A549 (cell line): ENCODE measurements at regions not wholly inside any gene's neighbourhood (a gene's known extent, or its start where the extent isn't known, plus 50 kb on each side); places are given as distances from the start of the nearest gene placed in this dataset.

Source experiments
- ATAC-seq, 2 experiments: fragments of 200-7000 bp in 1 of 2; fragments of >200 bp in 1 of 2; cut with Nextera tagmentation in 1 of 2; cut with Tn5 transposase in 1 of 2; 3 replicates each; pipeline versions ENCODE4 v1.8.0 to v1.9.1; 2018 to 2020; ENCODE audit warnings: mild to moderate bottlenecking in 1 of 2, moderate library complexity in 1 of 2
- CTCF ChIA-PET: fragments of 300-600 bp; sonication (Branson Sonifier 250); formaldehyde crosslinking; extraction: SDS; loops from one replicate; lab custom pipeline; 2021; ENCODE audit warnings: antibody characterized with exemption, inconsistent platforms; lab: Yijun Ruan, JAX
- POLR2A ChIA-PET: fragments of 350-600 bp; formaldehyde crosslinking; extraction: SDS; loops from one replicate; lab custom pipeline; 2021; ENCODE audit warnings: antibody characterized with exemption, inconsistent platforms; lab: Yijun Ruan, JAX
- DNase-seq, 2 experiments: peaks; one replicate each; pipeline versions ENCODE4 v3.0.0 to v3.0.0-alpha.2; 2011 to 2016; ENCODE audit warnings: low read depth in 1 of 2, low spot score in 1 of 2
- FAIRE-seq: peaks from 2 replicates; lab custom pipeline; 2011; peaks lifted over from hg19 to GRCh38; lab: Jason Lieb, UNC
- H3K27ac ChIP-seq, 2 experiments: fragments of >200 bp; sonication (Bioruptor Twin); formaldehyde crosslinking; 3 replicates each; pipeline ENCODE4 v1.5.1; 2016 to 2017
- H3K4me1 ChIP-seq: fragments of >200 bp; sonication (Bioruptor Twin); formaldehyde crosslinking; 3 replicates; pipeline ENCODE4 v1.6.1; 2016
- H3K4me2 ChIP-seq: fragments of >200 bp; sonication (Bioruptor Twin); formaldehyde crosslinking; 3 replicates; pipeline ENCODE4 v1.6.1; 2016
- H3K4me3 ChIP-seq: fragments of >200 bp; sonication (Bioruptor Twin); formaldehyde crosslinking; 3 replicates; pipeline ENCODE4 v1.5.1; 2016
- H3K9me3 ChIP-seq: fragments of >200 bp; sonication (Bioruptor Twin); formaldehyde crosslinking; 3 replicates; pipeline ENCODE4 v1.6.1; 2016
- BHLHE40 ChIP-seq: IDR thresholded peaks from 2 replicates; pipeline ENCODE4 v1.6.1; 2012; ENCODE audit warnings: low read depth, low read length, inconsistent platforms
- CEBPB ChIP-seq, 2 experiments: fragments of >200 bp in 1 of 2; sonication (Bioruptor Twin) in 1 of 2; formaldehyde crosslinking in 1 of 2; IDR thresholded peaks; 2 replicates each; pipeline ENCODE4 v1.6.1; 2012 to 2016
- FOSL2 ChIP-seq, 2 experiments: fragments of 450-650 bp in 1 of 2; fragments of >200 bp in 1 of 2; sonication (Bioruptor Twin) in 1 of 2; formaldehyde crosslinking; IDR thresholded peaks; 2 replicates each; pipeline versions ENCODE4 v1.5.0 to v1.6.1; 2016 to 2020; ENCODE audit warnings: mild to moderate bottlenecking in 1 of 2, moderate library complexity in 1 of 2
- GATA3 ChIP-seq: IDR thresholded peaks from 2 replicates; pipeline ENCODE4 v1.6.1; 2012; ENCODE audit warnings: borderline replicate concordance
- HEYL ChIP-seq: fragments of 250-450 bp; sonication (Bioruptor Pico); IDR thresholded peaks from 2 replicates; pipeline ENCODE4 v1.8.0; 2021; ENCODE audit warnings: mild to moderate bottlenecking, moderate library complexity
- HOXA7 ChIP-seq: fragments of 250-450 bp; sonication (Bioruptor Pico); IDR thresholded peaks from 2 replicates; pipeline ENCODE4 v1.5.0; 2020; ENCODE audit warnings: mild to moderate bottlenecking, moderate library complexity
- MAFK ChIP-seq: fragments of 450-650 bp; IDR thresholded peaks from 2 replicates; pipeline ENCODE4 v1.6.1; 2014; ENCODE audit not compliant: partially characterized antibody
- MYC ChIP-seq: IDR thresholded peaks from 2 replicates; pipeline ENCODE4 v1.6.1; 2012; ENCODE audit warnings: mild to moderate bottlenecking, inconsistent platforms, low read length, improper control_type of control experiment, borderline replicate concordance
- NR3C1 ChIP-seq: fragments of >200 bp; sonication (Bioruptor Twin); formaldehyde crosslinking; IDR thresholded peaks from 3 replicates; pipeline ENCODE4 v1.6.1; 2017
- POLR2A ChIP-seq: IDR thresholded peaks from 2 replicates; pipeline ENCODE4 v1.6.1; 2012; ENCODE audit warnings: mild to moderate bottlenecking, low read length
- RARB ChIP-seq: fragments of 250-450 bp; sonication (Bioruptor Pico); IDR thresholded peaks from 2 replicates; pipeline ENCODE4 v1.8.0; 2021; ENCODE audit warnings: mild to moderate bottlenecking, moderate library complexity
- RCOR1 ChIP-seq: fragments of 150-350 bp; IDR thresholded peaks from 2 replicates; pipeline ENCODE4 v1.6.1; 2014; ENCODE audit warnings: antibody characterized with exemption, low read length, low read depth
- TP53 ChIP-seq: fragments of 250-450 bp; sonication (Bioruptor Pico); IDR thresholded peaks from 2 replicates; pipeline ENCODE4 v1.5.0; 2021; ENCODE audit warnings: mild to moderate bottlenecking, moderate library complexity
- ZNF302 ChIP-seq: fragments of 250-450 bp; sonication (Bioruptor Pico); IDR thresholded peaks from 2 replicates; pipeline ENCODE4 v1.9.0; 2021; ENCODE audit warnings: inconsistent platforms, mild to moderate bottlenecking, moderate library complexity
- WGBS: methylation state at CpG from one replicate; pipeline ENCODE4 v1.1.6; 2017; ENCODE audit errors: missing lambda C conversion rate; 5-methylcytosine and 5-hydroxymethylcytosine counted together
- TF ChIP-seq, protein P1 (sequence below): fragments of 450-650 bp; IDR thresholded peaks from 2 replicates; pipeline ENCODE4 v1.6.1; 2014; ENCODE audit warnings: antibody characterized with exemption
- TF ChIP-seq, protein P2 (sequence below): fragments of 250-450 bp; sonication (Bioruptor Pico); IDR thresholded peaks from 2 replicates; pipeline ENCODE4 v1.5.0; 2021; ENCODE audit warnings: mild to moderate bottlenecking, moderate library complexity, borderline replicate concordance
- TF ChIP-seq, protein P3 (sequence below): fragments of 250-450 bp; sonication (Bioruptor Pico); IDR thresholded peaks from 2 replicates; pipeline ENCODE4 v1.5.0; 2020; ENCODE audit warnings: low read depth, mild to moderate bottlenecking, moderate library complexity
- TF ChIP-seq, protein P4 (sequence below): fragments of >200 bp; sonication (Bioruptor Twin); formaldehyde crosslinking; IDR thresholded peaks from 3 replicates; pipeline ENCODE4 v1.6.1; 2016
- TF ChIP-seq, protein P5 (sequence below): IDR thresholded peaks from 2 replicates; pipeline ENCODE4 v1.6.1; 2012

DNA sequence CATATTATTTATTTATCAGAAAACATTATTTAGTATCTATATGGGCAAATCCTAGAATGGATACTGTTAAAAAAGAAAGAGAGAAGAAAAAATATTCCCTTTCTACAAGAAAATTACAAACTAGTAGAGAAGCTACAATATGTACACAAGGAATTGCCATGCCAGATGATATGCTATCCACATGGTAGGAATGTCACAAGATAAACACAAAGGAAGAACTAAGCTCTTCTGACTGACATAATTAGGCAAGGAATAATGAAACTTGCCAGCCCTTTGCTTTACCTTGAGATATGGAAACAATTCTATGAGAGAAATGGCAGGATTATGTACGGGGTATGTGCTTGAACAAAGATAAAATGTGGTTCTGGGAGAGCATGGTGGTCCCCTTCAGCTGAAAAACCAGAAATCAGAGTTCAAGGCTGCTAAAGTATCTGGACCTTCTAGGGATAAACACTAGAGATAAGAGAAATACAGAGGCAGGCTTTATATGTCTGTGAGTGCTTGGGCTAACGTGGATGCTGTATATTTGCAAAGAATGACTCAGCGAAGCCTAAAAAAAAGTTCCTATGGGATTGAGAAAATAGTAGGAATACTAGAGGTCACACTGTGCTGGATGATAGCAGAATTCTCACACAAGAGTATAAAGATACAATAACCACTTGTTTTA, 451.6 kb downstream of the TLE1 start:
- H3K27ac ChIP-seq: peak overlapping the region; percentile 33 to 64
- no peaks in the 10 kb centered on the region for H3K9me3 ChIP-seq
- ATAC-seq: peak in 1 of 2 experiments; percentile 81; a peak in 3 of 6 replicates
- TF ChIP-seq, protein P1, sequence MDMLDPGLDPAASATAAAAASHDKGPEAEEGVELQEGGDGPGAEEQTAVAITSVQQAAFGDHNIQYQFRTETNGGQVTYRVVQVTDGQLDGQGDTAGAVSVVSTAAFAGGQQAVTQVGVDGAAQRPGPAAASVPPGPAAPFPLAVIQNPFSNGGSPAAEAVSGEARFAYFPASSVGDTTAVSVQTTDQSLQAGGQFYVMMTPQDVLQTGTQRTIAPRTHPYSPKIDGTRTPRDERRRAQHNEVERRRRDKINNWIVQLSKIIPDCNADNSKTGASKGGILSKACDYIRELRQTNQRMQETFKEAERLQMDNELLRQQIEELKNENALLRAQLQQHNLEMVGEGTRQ: no peak
- no peak for TF ChIP-seq HEYL
- TF ChIP-seq FOSL2 (IDR thresholded peaks at IDR 0.05): no peak
- TF ChIP-seq FOSL2 (CRISPR knock-in tag; IDR thresholded peaks at IDR 0.05): peak; percentile 21; the same call in 1 of the 2 replicates
- TF ChIP-seq MAFK: peak; percentile 24
- H3K4me1 ChIP-seq: peaks cover 20% of the 10 kb centered on the region
- no peak overlapping the region for H3K4me3 ChIP-seq
- ChIA-PET CTCF (interaction anchor here (0.6 kb wide), 1 partner anchor 8 kb away, joined by 4 read pairs; no protein-coding TSS in a partner anchor), POLR2A (no interaction called here)
- peak overlapping the region; percentile 53 for H3K4me2 ChIP-seq
- no peak for FAIRE-seq
- WGBS: 36% methylated on average over 3 of the region's 3 CpGs
- DNase-seq: peak in 1 of 2 experiments; percentile 37

DNA sequence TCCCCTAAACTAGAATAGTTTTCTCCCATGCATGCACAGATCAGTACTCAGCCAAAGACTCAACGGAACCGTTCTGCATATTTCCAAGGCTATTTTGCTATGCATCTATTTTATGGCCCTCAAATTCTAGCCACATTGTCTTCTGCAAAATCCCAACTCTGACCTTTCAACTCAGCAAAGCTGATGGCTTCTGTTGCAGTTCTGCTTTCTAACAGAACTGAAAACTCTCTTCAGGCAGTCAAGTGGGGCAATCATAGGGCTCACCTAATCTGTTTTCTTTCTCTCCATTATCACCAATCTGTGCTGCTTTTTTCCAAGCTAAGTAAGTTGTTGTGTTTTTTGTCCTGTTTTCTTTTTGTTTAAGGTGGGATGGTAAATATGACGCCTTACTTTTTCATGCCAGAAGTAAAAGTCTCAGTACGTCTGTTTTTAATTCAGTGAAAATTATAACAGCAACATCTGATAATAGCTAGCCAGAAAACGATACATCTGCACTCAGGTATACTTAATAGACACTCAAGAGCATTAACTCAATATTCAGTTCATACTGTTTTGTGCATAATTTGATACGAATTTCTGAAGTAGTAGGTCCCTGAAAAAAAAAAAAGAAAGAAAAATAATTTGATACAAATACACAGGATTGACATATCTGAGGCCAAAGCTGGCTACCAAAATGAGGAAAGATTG, 454.3 kb downstream of the TLE1 start:
- H3K9me3 ChIP-seq: no peaks in the 10 kb centered on the region
- CTCF ChIA-PET: interaction anchor here (0.6 to 1.5 kb wide), 2 partner anchors 23 to 83 kb away, joined by 4 read pairs; no protein-coding TSS in a partner anchor
- no peak for DNase-seq
- 76% methylated on average over 6 of the region's 6 CpGs for WGBS
- H3K4me2 ChIP-seq: no peak overlapping the region
- ATAC-seq: no peak
- FAIRE-seq: no peak
- H3K4me1 ChIP-seq: peaks cover 20% of the 10 kb centered on the region
- H3K27ac ChIP-seq: no peak overlapping the region
- no peak overlapping the region for H3K4me3 ChIP-seq
- TF ChIP-seq, protein P2, sequence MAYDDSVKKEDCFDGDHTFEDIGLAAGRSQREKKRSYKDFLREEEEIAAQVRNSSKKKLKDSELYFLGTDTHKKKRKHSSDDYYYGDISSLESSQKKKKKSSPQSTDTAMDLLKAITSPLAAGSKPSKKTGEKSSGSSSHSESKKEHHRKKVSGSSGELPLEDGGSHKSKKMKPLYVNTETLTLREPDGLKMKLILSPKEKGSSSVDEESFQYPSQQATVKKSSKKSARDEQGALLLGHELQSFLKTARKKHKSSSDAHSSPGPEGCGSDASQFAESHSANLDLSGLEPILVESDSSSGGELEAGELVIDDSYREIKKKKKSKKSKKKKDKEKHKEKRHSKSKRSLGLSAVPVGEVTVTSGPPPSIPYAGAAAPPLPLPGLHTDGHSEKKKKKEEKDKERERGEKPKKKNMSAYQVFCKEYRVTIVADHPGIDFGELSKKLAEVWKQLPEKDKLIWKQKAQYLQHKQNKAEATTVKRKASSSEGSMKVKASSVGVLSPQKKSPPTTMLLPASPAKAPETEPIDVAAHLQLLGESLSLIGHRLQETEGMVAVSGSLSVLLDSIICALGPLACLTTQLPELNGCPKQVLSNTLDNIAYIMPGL (CRISPR knock-in tag): no peak
- no peak for TF ChIP-seq ZNF302
- TF ChIP-seq RARB (CRISPR knock-in tag): no peak
- TF ChIP-seq, protein P3, sequence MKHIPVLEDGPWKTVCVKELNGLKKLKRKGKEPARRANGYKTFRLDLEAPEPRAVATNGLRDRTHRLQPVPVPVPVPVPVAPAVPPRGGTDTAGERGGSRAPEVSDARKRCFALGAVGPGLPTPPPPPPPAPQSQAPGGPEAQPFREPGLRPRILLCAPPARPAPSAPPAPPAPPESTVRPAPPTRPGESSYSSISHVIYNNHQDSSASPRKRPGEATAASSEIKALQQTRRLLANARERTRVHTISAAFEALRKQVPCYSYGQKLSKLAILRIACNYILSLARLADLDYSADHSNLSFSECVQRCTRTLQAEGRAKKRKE (CRISPR knock-in tag): no peak
- no peak for TF ChIP-seq GATA3
- no peak for TF ChIP-seq TP53 (CRISPR knock-in tag)
- no peak for TF ChIP-seq RCOR1
- no peak for TF ChIP-seq HOXA7 (CRISPR knock-in tag)
- TF ChIP-seq MYC: no peak
- TF ChIP-seq, protein P4, sequence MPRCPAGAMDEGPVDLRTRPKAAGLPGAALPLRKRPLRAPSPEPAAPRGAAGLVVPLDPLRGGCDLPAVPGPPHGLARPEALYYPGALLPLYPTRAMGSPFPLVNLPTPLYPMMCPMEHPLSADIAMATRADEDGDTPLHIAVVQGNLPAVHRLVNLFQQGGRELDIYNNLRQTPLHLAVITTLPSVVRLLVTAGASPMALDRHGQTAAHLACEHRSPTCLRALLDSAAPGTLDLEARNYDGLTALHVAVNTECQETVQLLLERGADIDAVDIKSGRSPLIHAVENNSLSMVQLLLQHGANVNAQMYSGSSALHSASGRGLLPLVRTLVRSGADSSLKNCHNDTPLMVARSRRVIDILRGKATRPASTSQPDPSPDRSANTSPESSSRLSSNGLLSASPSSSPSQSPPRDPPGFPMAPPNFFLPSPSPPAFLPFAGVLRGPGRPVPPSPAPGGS: no peak
- no peak for TF ChIP-seq CEBPB (IDR thresholded peaks at IDR 0.05)
- TF ChIP-seq FOSL2 (IDR thresholded peaks at IDR 0.05): no peak
- TF ChIP-seq FOSL2 (CRISPR knock-in tag; IDR thresholded peaks at IDR 0.05): no peak
- TF ChIP-seq, protein P5, sequence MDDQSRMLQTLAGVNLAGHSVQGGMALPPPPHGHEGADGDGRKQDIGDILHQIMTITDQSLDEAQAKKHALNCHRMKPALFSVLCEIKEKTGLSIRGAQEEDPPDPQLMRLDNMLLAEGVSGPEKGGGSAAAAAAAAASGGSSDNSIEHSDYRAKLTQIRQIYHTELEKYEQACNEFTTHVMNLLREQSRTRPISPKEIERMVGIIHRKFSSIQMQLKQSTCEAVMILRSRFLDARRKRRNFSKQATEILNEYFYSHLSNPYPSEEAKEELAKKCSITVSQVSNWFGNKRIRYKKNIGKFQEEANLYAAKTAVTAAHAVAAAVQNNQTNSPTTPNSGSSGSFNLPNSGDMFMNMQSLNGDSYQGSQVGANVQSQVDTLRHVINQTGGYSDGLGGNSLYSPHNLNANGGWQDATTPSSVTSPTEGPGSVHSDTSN: no peak
- no peak for TF ChIP-seq BHLHE40
- no peak for TF ChIP-seq POLR2A
- no peak for TF ChIP-seq NR3C1
- TF ChIP-seq, all 56 proteins: peak for 0
- POLR2A ChIA-PET: no interaction called here
